Hypothalamus (tissue), 51 donors: ENCODE measurements at regions not wholly inside any gene's neighbourhood (a gene's known extent, or its start where the extent isn't known, plus 50 kb on each side); places are given as distances from the start of the nearest gene placed in this dataset.
A peak's percentile ranks its signal among the peaks of the same experiment; 100 is the strongest.

Experiments used
- DNase-seq, 51 donors: peaks; one replicate each; lab custom pipeline; 2025; lab: John Stamatoyannopoulos, UW

GRCh38 chr11:92642177-92642931, 327.1 kb upstream of the MTNR1B start:
- no peak for DNase-seq

DNA sequence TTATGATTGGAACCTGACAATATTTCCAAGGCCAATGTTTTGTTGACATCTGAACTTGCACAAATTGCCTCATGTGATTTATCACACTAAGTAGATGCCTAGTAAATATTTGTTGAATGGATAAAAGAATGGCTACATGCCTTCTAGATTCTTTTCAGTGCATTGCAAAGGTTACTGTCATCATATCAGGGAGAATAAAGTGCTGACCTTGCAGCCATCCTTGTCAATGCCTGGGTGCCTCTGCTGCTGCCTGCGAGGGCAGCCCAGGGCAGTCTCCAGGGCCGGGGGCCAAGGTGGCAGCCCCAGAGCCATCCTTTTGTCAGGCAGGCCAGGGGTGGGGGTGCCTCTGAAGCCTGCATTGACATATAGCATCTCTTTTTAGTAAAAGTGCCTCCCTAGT, 325.6 kb upstream of the MTNR1B start:
- DNase-seq = no peak

GRCh38 chr11:92644595-92645445, 324.6 kb upstream of the MTNR1B start:
- DNase-seq = no peak

DNA sequence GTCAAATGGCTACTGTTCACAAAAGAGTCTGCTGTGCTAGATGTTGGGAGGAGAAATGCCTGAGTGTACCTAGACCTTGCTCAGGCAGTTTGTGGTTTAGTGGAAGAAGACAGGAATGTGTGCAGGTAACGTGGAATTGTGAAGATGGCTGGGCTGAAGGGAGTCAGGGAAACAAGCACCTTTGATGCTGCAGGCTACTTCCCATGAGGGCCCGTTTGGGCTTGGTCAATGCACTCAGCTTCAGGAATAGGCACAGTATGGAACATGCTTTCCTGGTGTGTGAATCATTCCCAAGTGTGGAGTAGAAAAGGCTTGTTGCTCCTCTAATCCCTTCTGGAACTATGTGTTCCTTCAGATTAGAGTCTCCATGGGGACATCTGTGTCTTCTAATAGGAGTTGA, 318.3 kb upstream of the MTNR1B start:
- DNase-seq = no peak

DNA sequence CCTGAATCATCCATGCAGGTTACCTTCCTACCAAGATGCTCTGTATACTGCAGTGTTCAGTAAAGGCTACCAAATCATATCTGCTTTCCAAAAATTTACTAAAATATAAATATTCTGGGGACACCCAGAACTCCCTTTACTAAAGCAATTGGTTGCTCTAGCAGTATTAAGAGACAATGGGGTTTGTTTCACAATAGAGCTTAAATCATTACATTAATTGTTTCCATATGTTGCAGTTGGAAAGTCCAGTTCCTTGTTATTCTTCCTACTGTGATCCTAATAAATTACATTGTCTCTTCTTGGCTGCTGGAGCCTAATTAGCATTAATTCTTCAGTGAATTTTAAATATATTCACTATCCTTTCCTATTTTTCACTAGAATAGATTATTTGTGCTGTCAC, 316.0 kb upstream of the MTNR1B start:
- no peak for DNase-seq

DNA sequence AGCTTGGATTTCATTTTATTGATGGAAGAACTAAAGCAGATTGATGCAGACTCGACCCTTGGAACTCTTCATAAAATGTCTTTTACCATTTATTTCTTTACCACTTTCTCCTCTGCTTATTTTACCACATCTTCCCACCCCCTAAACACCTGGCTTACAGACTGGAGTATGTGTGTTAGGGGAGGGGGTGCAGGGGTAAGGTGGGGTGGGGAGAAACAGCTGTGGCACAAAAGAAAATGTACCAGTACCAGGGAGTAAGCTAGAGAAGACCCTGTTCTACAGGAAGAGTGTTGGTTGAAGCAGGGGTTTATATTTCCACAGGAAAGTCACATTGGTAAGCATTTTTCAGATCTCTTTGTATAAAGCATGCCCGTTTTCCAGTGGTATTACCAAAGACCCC, 312.7 kb upstream of the MTNR1B start:
- DNase-seq = no peak

DNA sequence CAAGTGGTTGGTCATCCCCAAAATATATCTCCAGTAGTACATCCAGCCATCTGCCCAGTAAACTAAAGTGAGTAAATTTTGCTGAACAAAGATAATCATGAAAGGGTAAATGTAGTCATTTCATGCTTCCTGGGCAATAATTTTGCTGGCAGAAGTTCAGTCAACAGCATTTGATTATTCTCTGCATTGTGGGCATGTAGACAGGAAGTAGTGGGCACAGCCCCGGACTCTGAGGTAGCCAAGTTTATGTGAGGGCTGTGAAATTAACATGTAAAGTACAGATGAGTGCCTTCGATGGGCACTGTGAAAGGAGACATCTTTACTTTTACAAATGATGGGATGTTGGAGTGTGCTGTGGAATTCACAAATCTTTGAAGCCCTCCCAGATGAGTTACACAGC, 312.2 kb upstream of the MTNR1B start:
- DNase-seq = no peak

- no peak for DNase-seq
Observed at GRCh38 chr11:92658733-92659132, 310.7 kb upstream of the MTNR1B start.

DNA sequence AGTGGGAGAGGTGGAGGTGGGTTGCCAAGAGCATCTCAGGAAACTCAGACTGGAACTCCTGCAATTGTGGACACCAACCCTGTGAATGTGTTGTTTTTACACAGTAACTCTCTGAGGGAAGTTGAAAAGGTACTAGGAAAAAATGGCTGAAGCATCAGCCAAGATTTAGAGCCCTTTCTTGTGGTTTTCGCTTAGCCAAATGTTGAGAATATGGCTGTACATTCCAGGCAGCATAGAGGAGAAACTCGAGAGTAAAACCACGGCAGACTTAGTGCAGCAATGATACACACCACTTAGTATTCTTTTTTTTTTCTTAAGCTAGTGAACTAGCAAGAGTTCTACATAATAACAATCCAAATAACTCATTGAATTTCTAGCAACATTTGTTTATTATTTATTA, 309.7 kb upstream of the MTNR1B start:
- DNase-seq = no peak

- no peak for DNase-seq
Observed at GRCh38 chr11:92662601-92663360, 306.7 kb upstream of the MTNR1B start.

- DNase-seq = no peak
Observed at GRCh38 chr11:92663539-92663938, 305.9 kb upstream of the MTNR1B start.

DNA sequence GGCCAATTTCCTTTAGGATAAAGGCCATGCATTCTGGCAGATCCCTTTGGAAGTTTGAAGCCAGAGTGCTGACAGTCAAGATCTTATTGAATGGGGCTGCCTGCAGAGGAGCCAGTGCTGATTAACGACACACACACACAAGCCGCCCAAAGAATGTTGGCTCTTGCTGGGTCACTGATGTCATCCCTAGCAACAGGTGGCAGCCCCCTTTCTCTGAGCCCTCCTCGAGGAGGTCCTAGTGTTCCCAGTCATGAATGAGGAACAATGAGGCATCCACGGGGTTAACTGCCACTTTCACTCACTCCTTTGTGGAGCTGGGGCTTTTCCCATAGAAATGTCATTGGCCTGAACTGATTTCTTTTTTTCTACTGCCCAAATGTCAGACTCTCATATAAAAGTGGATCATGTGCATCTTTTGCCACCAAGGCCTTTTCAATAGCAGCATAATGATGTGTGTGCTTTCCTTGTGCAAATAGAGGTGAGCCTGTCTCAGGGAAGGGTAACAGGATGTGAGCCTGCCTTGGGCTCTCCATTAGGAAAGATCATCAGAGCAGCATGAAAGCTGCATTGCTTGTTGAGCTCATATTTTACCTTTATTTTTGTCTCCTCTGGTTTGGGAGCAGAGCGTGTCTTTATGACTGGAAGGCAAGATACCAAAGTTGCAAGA, 301.8 kb upstream of the MTNR1B start:
- DNase-seq = peak in 19 of 51 donors; percentile 1 to 57 (median 10)

DNA sequence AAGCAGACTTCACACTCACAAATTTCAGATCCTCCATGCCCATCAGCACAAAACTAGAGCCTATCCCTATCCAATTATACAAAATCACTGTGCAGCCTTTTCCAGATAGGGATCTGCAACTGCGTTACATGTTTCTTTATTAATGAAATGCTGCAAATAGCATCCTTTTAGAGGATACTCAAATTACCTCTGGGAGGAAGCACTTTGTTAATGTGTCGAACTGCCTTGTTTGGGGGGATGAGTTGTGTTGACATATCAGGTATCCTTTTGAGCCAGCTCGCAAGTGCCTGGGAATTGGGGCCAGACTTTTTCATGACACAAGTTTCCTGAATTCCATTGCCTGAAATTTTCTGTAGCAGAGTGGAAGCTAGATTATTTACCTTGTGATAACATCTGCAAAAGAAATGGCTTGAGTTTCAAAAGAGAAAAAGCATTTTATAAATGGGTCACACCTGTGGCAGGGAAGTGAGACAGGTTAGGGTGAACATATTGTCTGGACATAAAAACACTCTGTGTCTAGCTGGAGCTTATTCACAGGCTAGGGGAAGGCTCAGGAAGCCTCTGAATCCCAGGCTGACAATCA, 299.1 kb upstream of the MTNR1B start:
- DNase-seq = no peak

DNA sequence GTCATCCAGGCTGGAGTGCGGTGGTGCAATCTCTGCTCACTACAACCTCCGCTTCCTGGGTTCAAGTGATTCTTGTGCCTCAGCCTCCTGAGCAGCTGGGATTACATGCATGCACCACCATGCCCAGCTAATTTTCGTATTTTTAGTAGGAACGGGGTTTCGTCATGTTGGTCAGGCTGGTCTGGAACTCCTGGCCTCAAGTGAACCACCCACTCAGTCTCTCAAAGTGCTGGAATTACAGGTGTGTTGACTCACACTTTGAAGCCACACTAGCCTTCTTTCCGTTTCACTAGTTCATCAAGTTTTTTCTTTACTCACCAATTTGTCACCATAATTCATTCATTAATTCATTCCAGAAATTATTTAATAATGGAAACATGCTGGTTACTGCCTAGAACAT, 298.4 kb upstream of the MTNR1B start:
- no peak for DNase-seq

- no peak for DNase-seq
Observed at GRCh38 chr11:92675303-92675702, 294.1 kb upstream of the MTNR1B start.

DNA sequence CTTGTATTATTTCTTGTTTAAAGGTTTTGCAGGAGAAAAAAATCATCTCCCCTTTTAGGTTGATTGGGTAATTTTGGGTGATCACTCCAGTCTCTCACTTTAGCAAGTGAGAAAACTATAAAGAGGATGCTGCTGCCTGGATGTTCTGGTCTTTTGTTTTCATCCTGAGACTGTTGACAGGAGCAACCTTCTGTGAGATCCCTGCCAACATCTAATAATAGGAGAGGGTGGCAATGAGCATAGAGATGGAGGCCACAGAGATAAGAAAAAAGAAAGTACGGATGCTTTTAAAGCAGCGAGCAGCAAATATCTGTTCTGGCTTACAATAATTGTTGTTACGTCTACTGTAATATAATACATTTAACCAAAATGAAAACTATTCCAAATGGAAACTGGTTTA, 293.6 kb upstream of the MTNR1B start:
- DNase-seq = peak in 1 of 51 donors; percentile 7

- DNase-seq = no peak
Observed at GRCh38 chr11:92678008-92678611, 291.3 kb upstream of the MTNR1B start.

DNA sequence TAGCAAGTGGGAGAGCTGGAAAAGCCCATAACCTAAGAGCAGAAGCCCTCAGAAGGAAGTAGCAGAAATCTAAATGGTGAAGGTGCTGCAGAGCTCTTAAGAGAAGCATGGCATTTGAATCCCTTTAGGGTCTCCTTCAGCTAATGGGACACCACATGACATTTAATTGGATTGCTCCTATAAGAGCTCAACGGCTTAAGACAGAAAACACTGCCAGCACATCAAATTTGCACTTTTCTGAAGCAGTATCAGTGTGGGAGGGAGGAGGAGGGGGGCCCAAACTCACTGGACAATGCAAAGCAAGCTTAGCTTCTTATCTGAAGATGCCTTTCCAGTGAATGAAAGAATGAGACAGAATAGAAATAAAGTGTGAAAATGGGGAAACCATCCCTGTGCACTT, 287.9 kb upstream of the MTNR1B start:
- no peak for DNase-seq

- no peak for DNase-seq
Observed at GRCh38 chr11:92682136-92682535, 287.3 kb upstream of the MTNR1B start.

GRCh38 chr11:92682952-92683351, 286.5 kb upstream of the MTNR1B start:
- DNase-seq = no peak
